ENCODE measurements at regions not wholly inside any gene's neighbourhood (a gene's known extent, or its start where the extent isn't known, plus 50 kb on each side); places are given as distances from the start of the nearest gene placed in this dataset.

- TF ChIP-seq POLR2A (IDR thresholded peaks at IDR 0.05) (no peak), POLR2AphosphoS5 (IDR thresholded peaks at IDR 0.05) (no peak), CTCF (IDR thresholded peaks at IDR 0.05) (no peak)
Observed at GRCh38 chr18:11392292-11392691, 217.1 kb upstream of the SLC35G4 start.
